HEK293T (cell line): ENCODE measurements at regions not wholly inside any gene's neighbourhood (a gene's known extent, or its start where the extent isn't known, plus 50 kb on each side); places are given as distances from the start of the nearest gene placed in this dataset.

ENCODE experiments used
- BHLHE40 ChIP-seq: fragments of 450-650 bp; IDR thresholded peaks from 2 replicates; pipeline ENCODE4 v1.6.1; 2016; ENCODE audit warnings: mild to moderate bottlenecking, moderate library complexity, borderline replicate concordance
- CTBP1 ChIP-seq: fragments of 450-650 bp; IDR thresholded peaks from 2 replicates; pipeline ENCODE4 v1.6.1; 2016; ENCODE audit warnings: borderline replicate concordance
- ELF4 ChIP-seq: fragments of 450-650 bp; IDR thresholded peaks from 2 replicates; pipeline ENCODE4 v1.6.1; 2017; ENCODE audit warnings: antibody characterized with exemption
- FOXA1 ChIP-seq: fragments of 450-650 bp; IDR thresholded peaks from 2 replicates; pipeline ENCODE4 v1.6.1; 2016; ENCODE audit warnings: mild to moderate bottlenecking
- FOXK2 ChIP-seq: fragments of 450-650 bp; IDR thresholded peaks from 2 replicates; pipeline ENCODE4 v1.6.1; 2016; ENCODE audit warnings: mild to moderate bottlenecking
- HDGF ChIP-seq: fragments of 450-650 bp; IDR thresholded peaks from 2 replicates; pipeline ENCODE4 v1.6.1; 2017; ENCODE audit warnings: antibody characterized with exemption, borderline replicate concordance
- NFRKB ChIP-seq: fragments of 450-650 bp; IDR thresholded peaks from 2 replicates; pipeline ENCODE4 v1.6.1; 2016; ENCODE audit warnings: mild to moderate bottlenecking, moderate library complexity
- SP1 ChIP-seq: fragments of 450-650 bp; IDR thresholded peaks from 2 replicates; pipeline ENCODE4 v1.6.1; 2017
- SUZ12 ChIP-seq: fragments of 450-650 bp; IDR thresholded peaks from 2 replicates; pipeline ENCODE4 v1.6.1; 2016; ENCODE audit warnings: mild to moderate bottlenecking
- TARDBP ChIP-seq: fragments of 450-650 bp; IDR thresholded peaks from 2 replicates; pipeline ENCODE4 v1.6.1; 2016
- ZNF384 ChIP-seq: fragments of 450-650 bp; IDR thresholded peaks from 2 replicates; pipeline ENCODE4 v1.6.1; 2016
- TF ChIP-seq, protein P1 (sequence below): fragments of 450-650 bp; IDR thresholded peaks from 2 replicates; pipeline ENCODE4 v1.6.1; 2016

GRCh38 chr4:7128644-7129043, 60.8 kb upstream of the GRPEL1 start:
- no peak for TF ChIP-seq SP1
- no peak for TF ChIP-seq FOXK2
- TF ChIP-seq CTBP1: no peak
- TF ChIP-seq ELF4: no peak
- no peak for TF ChIP-seq FOXA1
- no peak for TF ChIP-seq BHLHE40
- no peak for TF ChIP-seq TARDBP
- TF ChIP-seq SUZ12: no peak
- no peak for TF ChIP-seq NFRKB
- TF ChIP-seq, protein P1, sequence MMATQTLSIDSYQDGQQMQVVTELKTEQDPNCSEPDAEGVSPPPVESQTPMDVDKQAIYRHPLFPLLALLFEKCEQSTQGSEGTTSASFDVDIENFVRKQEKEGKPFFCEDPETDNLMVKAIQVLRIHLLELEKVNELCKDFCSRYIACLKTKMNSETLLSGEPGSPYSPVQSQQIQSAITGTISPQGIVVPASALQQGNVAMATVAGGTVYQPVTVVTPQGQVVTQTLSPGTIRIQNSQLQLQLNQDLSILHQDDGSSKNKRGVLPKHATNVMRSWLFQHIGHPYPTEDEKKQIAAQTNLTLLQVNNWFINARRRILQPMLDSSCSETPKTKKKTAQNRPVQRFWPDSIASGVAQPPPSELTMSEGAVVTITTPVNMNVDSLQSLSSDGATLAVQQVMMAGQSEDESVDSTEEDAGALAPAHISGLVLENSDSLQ: no peak
- no peak for TF ChIP-seq HDGF
- no peak for TF ChIP-seq ZNF384
